K562 (cell line): ENCODE measurements at regions not wholly inside any gene's neighbourhood (a gene's known extent, or its start where the extent isn't known, plus 50 kb on each side); places are given as distances from the start of the nearest gene placed in this dataset.

Source experiments
- ATAC-seq: fragments of 200-7000 bp; cut with Tn5 transposase; 3 replicates; pipeline ENCODE4 v1.9.1; 2020; ENCODE audit warnings: moderate library complexity
- BruUV-seq: library from RNA; stranded (reverse); fragments of 400-500 nt; replicated peaks from 2 replicates; lab custom pipeline; 2021; lab: Mats Ljungman, UMichigan
- CTCF ChIA-PET: fragments of 300-600 bp; formaldehyde crosslinking; extraction: SDS; loops from one replicate; lab custom pipeline; 2021; ENCODE audit warnings: low intra/inter-chr PET ratio; lab: Yijun Ruan, JAX
- POLR2A ChIA-PET: fragments of 300-600, 350-650 bp; sonication (Branson Sonifier 250); formaldehyde crosslinking; extraction: SDS; loops from one replicate; lab custom pipeline; 2021; ENCODE audit warnings: antibody characterized with exemption, inconsistent platforms; lab: Yijun Ruan, JAX
- DNase-seq, 4 experiments: peaks; one replicate each; pipeline versions ENCODE4 v3.0.0 to v3.0.0-alpha.2; 2011 to 2018; ENCODE audit warnings: low spot score in 3 of 4, mixed read lengths in 3 of 4; ENCODE audit errors: extremely low read depth in 1 of 4
- FAIRE-seq: peaks from 2 replicates; lab custom pipeline; 2011; peaks lifted over from hg19 to GRCh38; lab: Jason Lieb, UNC
- H2AFZ ChIP-seq: 2 replicates; pipeline ENCODE4 v1.6.0; 2011; ENCODE audit warnings: low read depth, low read length, control low read depth, inconsistent platforms
- H3K27ac ChIP-seq: fragments of 200-600 bp; 3 replicates; pipeline ENCODE4 v1.8.0; 2011; ENCODE audit warnings: low read depth, mild to moderate bottlenecking, control low read depth, inconsistent platforms, low read length, moderate library complexity, mixed read lengths; ENCODE audit errors: extremely low read depth
- H3K27me3 ChIP-seq, 2 experiments: fragments of 300-600 bp in 1 of 2; 2 replicates in 1 of 2; 3 replicates in 1 of 2; pipeline versions ENCODE4 v1.6.0 to v1.8.0; 2011; ENCODE audit warnings: inconsistent platforms in 2 of 2, low read length in 2 of 2, mild to moderate bottlenecking in 1 of 2, mixed read lengths in 1 of 2, moderate library complexity in 1 of 2; ENCODE audit not compliant: control insufficient read depth in 2 of 2, insufficient read depth in 2 of 2
- H3K36me3 ChIP-seq: fragments of 300-600 bp; 3 replicates; pipeline ENCODE4 v1.8.0; 2011; ENCODE audit warnings: mild to moderate bottlenecking, low read length, inconsistent platforms; ENCODE audit not compliant: control insufficient read depth, insufficient read depth
- H3K4me1 ChIP-seq, 2 experiments: fragments of 200-600 bp in 1 of 2; replicated peaks in 1 of 2; 2 replicates in 1 of 2; 3 replicates in 1 of 2; pipeline versions ENCODE4 v1.5.1 to v1.8.0; 2011; ENCODE audit warnings: inconsistent platforms in 2 of 2, low read length in 2 of 2, mild to moderate bottlenecking in 1 of 2, mixed read lengths in 1 of 2, moderate library complexity in 1 of 2; ENCODE audit not compliant: control insufficient read depth in 2 of 2, insufficient read depth in 2 of 2
- H3K4me2 ChIP-seq: 2 replicates; pipeline ENCODE4 v1.6.1; 2011; ENCODE audit warnings: low read length, control low read depth, inconsistent platforms, mixed read lengths; ENCODE audit not compliant: insufficient read depth
- H3K4me3 ChIP-seq: fragments of 200-600 bp; sonication (generic), shearing (Covaris generic); 2 replicates; pipeline ENCODE4 v1.5.1; 2016; ENCODE audit warnings: control low read depth, inconsistent platforms
- H3K79me2 ChIP-seq: fragments of 200-600 bp; 3 replicates; pipeline ENCODE4 v1.8.0; 2011; ENCODE audit warnings: low read length, inconsistent platforms; ENCODE audit not compliant: control insufficient read depth, insufficient read depth
- H3K9ac ChIP-seq, 2 experiments: 2 replicates each; pipeline versions ENCODE4 v1.6.0 to v1.6.1; 2011; ENCODE audit warnings: low read depth in 2 of 2, low read length in 2 of 2, control low read depth in 1 of 2, inconsistent platforms in 1 of 2, mild to moderate bottlenecking in 1 of 2, mixed read lengths in 1 of 2; ENCODE audit not compliant: insufficient read depth in 1 of 2
- H3K9me1 ChIP-seq: one replicate; pipeline ENCODE4 v1.6.0; 2011; ENCODE audit warnings: inconsistent platforms, mild to moderate bottlenecking, low read length, moderate library complexity; ENCODE audit not compliant: control insufficient read depth, insufficient read depth
- H3K9me3 ChIP-seq: replicated peaks from 2 replicates; pipeline ENCODE4 v1.5.1; 2011; ENCODE audit warnings: low read depth, low read length, inconsistent platforms; ENCODE audit not compliant: control insufficient read depth, insufficient read depth
- H4K20me1 ChIP-seq: replicated peaks from 2 replicates; pipeline ENCODE4 v1.6.1; 2011; ENCODE audit warnings: low read length, inconsistent platforms, mixed read lengths; ENCODE audit not compliant: control insufficient read depth, insufficient read depth
- BRCA1 ChIP-seq, 2 experiments: fragments of 450-650 bp in 1 of 2; sonication (generic) in 1 of 2; formaldehyde crosslinking in 1 of 2; IDR thresholded peaks; 2 replicates each; pipeline versions ENCODE4 v1.5.0 to v1.6.1; 2017 to 2020; ENCODE audit warnings: mild to moderate bottlenecking in 1 of 2, missing genetic modification reagents in 1 of 2
- KLF1 ChIP-seq: fragments of 450-650 bp; IDR thresholded peaks from 2 replicates; pipeline ENCODE4 v1.6.1; 2016; ENCODE audit warnings: missing genetic modification characterization, missing compliant biosample characterization
- MAFK ChIP-seq: IDR thresholded peaks from 2 replicates; pipeline ENCODE4 v1.6.1; 2011; ENCODE audit warnings: low read length, improper control_type of control experiment
- MTF1 ChIP-seq: fragments of 250-450 bp; sonication (Bioruptor Pico); IDR thresholded peaks from 2 replicates; pipeline ENCODE4 v1.9.0; 2021; ENCODE audit warnings: moderate library complexity, mild to moderate bottlenecking, inconsistent platforms, borderline replicate concordance
- POLR3G ChIP-seq: IDR thresholded peaks from 2 replicates; pipeline ENCODE4 v1.6.1; 2011; ENCODE audit not compliant: insufficient read length, insufficient replicate concordance; ENCODE audit errors: extremely low read depth
- PURB ChIP-seq: sonication (generic); formaldehyde crosslinking; IDR thresholded peaks from 2 replicates; pipeline ENCODE4 v1.9.0; 2021; ENCODE audit warnings: low read depth, mild to moderate bottlenecking, missing genetic modification reagents
- SMARCA5 ChIP-seq: fragments of 450-650 bp; IDR thresholded peaks from 2 replicates; pipeline ENCODE4 v1.6.1; 2016
- WGBS: fragments of 100-300 bp; shearing (Covaris generic); methylation state at CpG from one replicate; pipeline ENCODE4 v1.1.6; 2016; ENCODE audit warnings: low coverage, mixed read lengths; ENCODE audit not compliant: insufficient coverage; ENCODE audit errors: missing lambda C conversion rate; 5-methylcytosine and 5-hydroxymethylcytosine counted together
- in situ Hi-C: fragments of 300-500 bp; cut with MboI; formaldehyde crosslinking; loops from 4 replicates; pipeline ENCODE4 v1.15.0; 2018; ENCODE audit warnings: inconsistent platforms, mixed read lengths
- intact Hi-C: fragments of 100-400 bp; cut with micrococcal nuclease; formaldehyde crosslinking; loops from 2 replicates; pipeline ENCODE4 v1.14.2; 2022

DNA sequence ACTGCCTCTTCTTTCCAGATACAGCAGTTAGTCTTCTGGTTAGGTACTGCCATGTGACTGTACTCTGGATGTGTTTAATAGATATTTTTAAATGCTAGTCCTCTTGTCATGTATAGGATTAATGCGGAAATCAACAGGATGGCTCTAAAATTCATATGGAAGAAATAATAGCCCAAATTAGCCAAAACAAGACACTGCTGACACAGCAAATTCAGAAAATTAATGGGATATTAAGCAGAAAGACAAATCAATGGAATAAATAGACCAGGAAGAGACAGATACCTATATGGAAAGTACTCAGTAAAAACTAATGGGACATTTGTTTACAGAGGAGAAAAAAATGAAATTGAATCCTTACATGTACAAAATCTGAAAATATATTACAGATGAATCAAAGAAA lies 679.3 kb upstream of the PCDH20 start (continued):
- TF ChIP-seq BRCA1 (IDR thresholded peaks at IDR 0.05): 0 out of 2 replicates have a peak, but pooled peaks have one; percentile 78
- TF ChIP-seq BRCA1 (CRISPR knock-in tag; IDR thresholded peaks at IDR 0.05): no peak
- TF ChIP-seq MAFK: peak; percentile 71
- no peak for TF ChIP-seq PURB (CRISPR knock-in tag)
- TF ChIP-seq SMARCA5: no peak

DNA sequence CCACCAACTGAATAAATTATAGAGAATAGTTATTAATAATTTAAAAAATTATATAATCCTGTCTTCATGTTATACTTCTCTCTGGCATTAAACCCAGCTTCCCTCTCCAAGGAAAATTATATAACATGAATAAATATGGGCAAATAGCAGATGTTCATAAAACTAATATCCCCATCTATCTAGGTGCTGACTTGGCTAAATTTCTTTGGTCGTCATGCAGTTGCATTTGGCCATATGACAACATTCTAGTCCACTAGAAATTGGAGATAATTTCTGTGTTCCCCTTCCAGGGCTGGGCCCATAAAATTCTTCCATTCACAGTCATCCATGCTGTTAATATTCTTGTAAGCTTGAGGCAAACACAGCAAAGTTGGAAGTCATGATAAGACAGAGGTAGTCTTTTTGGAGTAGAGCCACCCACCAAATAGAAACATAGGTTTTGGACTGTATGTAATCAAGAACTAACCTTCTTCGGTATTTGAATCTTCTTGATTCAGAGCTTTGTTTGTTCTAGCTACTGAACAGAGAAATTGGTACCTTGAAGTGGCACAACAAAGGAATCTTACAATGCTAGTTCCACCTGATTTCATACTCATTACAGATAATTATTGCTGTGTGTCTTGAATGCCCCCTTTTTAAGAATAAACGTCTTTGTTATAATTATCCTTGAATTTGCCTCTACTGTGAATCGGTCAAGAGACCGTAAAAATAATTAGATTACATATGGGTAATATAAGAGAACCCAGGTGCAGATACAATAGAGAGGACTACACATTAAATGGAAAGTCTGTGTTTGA lies 678.5 kb upstream of the PCDH20 start:
- Histone ChIP-seq H2AFZ (no peak overlapping the region), H3K9ac (no peak overlapping the region), H3K36me3 (no peaks in the 10 kb centered on the region), H3K79me2 (no peaks in the 10 kb centered on the region), H3K27ac (no peak overlapping the region), H3K4me3 (no peak overlapping the region), H3K9me3 (no peaks in the 10 kb centered on the region), H3K9me1 (no peaks in the 10 kb centered on the region), H3K27me3 (no peaks in the 10 kb centered on the region), H3K4me1 (no peaks in the 10 kb centered on the region), H3K4me2 (no peak overlapping the region), H4K20me1 (no peaks in the 10 kb centered on the region)
- ChIA-PET POLR2A (no interaction called here), CTCF (no interaction called here)
- intact Hi-C loops (no loop called here), in situ Hi-C loops (no loop called here)
- DNase-seq: no peak
- no peak for FAIRE-seq
- BruUV-seq: no TSS peak
- 0% methylated on average over 5 of the region's 5 CpGs for WGBS
- TF ChIP-seq KLF1 (tag) (no peak), MTF1 (CRISPR knock-in tag) (no peak), POLR3G (no peak)
- no peak for ATAC-seq
